ENCODE measurements at regions not wholly inside any gene's neighbourhood (a gene's known extent, or its start where the extent isn't known, plus 50 kb on each side); places are given as distances from the start of the nearest gene placed in this dataset.

DNA sequence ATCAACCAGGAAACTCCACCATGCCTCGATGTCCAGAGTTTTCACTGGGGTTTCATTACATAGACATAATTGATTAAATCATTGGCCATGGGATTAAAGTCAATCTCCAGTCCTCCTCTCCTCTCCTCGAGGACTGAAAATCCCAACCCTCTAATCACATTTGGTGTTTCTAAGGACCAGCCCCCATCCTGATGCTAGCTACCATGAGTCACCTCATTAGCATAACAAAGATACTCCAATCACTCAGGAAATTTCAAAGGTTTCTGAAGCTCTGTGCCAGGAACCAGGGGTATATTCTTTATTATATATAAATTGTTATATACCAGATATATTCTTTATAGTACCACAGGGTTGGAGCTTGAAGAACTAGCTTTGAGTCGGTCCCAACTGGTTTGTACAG is 177.5 kb upstream of the PRNP start:
- H3K27me3 Mint-ChIP-seq, result peaks cover 68% of the 10 kb centered on the region

DNA sequence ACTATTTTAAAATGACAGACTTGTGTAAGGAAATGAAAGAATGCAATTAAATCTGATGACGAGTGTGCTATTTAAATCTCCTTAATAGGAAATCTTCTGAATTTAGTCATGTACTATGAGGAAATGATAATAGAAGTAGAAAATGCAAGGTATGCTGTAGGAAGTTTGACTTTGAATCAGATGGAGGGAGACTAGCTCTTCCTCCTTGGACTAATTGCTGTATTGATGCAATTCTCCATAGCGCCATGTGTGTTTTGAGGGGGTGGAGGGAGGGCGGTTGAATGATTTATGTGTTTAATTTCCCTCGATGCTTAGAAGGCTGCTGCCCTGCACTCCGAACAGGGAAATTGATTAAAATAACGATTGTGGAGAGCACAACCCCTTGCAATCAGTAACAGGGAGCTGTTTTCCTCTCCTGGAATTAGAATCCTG is 179.0 kb upstream of the PRNP start:
- H3K4me3 ChIP-seq (ENCODE audit: low read length), result no peak overlapping the region
- Mint-ChIP-seq H3K27me3 (peaks cover 69% of the 10 kb centered on the region), H3K4me1 (ENCODE audit: low read depth) (no peaks in the 10 kb centered on the region), H3K36me3 (ENCODE audit: low read depth) (no peaks in the 10 kb centered on the region), H3K27ac (no peak overlapping the region), H3K4me3 (no peak overlapping the region), H3K9me3 (peaks cover 5% of the 10 kb centered on the region)
- ATAC-seq (ENCODE audit: poor library complexity) (no peak), DNase-seq (no peak)
- TF ChIP-seq, protein P1, sequence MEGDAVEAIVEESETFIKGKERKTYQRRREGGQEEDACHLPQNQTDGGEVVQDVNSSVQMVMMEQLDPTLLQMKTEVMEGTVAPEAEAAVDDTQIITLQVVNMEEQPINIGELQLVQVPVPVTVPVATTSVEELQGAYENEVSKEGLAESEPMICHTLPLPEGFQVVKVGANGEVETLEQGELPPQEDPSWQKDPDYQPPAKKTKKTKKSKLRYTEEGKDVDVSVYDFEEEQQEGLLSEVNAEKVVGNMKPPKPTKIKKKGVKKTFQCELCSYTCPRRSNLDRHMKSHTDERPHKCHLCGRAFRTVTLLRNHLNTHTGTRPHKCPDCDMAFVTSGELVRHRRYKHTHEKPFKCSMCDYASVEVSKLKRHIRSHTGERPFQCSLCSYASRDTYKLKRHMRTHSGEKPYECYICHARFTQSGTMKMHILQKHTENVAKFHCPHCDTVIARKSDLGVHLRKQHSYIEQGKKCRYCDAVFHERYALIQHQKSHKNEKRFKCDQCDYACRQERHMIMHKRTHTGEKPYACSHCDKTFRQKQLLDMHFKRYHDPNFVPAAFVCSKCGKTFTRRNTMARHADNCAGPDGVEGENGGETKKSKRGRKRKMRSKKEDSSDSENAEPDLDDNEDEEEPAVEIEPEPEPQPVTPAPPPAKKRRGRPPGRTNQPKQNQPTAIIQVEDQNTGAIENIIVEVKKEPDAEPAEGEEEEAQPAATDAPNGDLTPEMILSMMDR (IDR thresholded peaks at IDR 0.05), result no peak
- ChIA-PET POLR2A (no interaction called here), CTCF (no interaction called here)
- H3K9me3 ChIP-seq (ENCODE audit: control insufficient read depth in 1 of 2, insufficient read depth in 1 of 2, low read length in 2 of 2), result no peaks in the 10 kb centered on the region
- peaks cover 0 to 21% of the 10 kb centered on the region in 2 experiments for H3K27me3 ChIP-seq (ENCODE audit: control insufficient read depth in 1 of 2, insufficient read depth in 2 of 2, low read length in 2 of 2)
- intact Hi-C loops (cut with DNase I, micrococcal nuclease), result no loop called here
- no peaks in the 10 kb centered on the region for H3K36me3 ChIP-seq (ENCODE audit: insufficient read depth, low read length)
- H3K4me1 ChIP-seq (ENCODE audit: insufficient read depth, low read length), result no peaks in the 10 kb centered on the region
- no peak overlapping the region for H3K27ac ChIP-seq (ENCODE audit: low read depth in 1 of 2, low read length in 2 of 2)

More for the DNA sequence above, 177.5 kb upstream of the PRNP start:
- CTCF ChIA-PET, result no interaction called here
- Histone ChIP-seq H3K36me3 (ENCODE audit: insufficient read depth, low read length) (no peaks in the 10 kb centered on the region), H3K4me3 (ENCODE audit: low read length) (no peak overlapping the region), H3K9me3 (ENCODE audit: control insufficient read depth in 1 of 2, insufficient read depth in 1 of 2, low read length in 2 of 2) (no peaks in the 10 kb centered on the region), H3K4me1 (ENCODE audit: insufficient read depth, low read length) (no peaks in the 10 kb centered on the region), H3K27me3 (ENCODE audit: control insufficient read depth in 1 of 2, insufficient read depth in 2 of 2, low read length in 2 of 2) (peaks cover 0 to 25% of the 10 kb centered on the region in 2 experiments), H3K27ac (ENCODE audit: low read depth in 1 of 2, low read length in 2 of 2) (no peak overlapping the region)
- TF ChIP-seq, protein P1 (IDR thresholded peaks at IDR 0.05), result no peak
- intact Hi-C loops (cut with DNase I, micrococcal nuclease), result no loop called here
- no peaks in the 10 kb centered on the region for H3K36me3 Mint-ChIP-seq (ENCODE audit: low read depth)
- H3K4me3 Mint-ChIP-seq, result no peak overlapping the region
- H3K4me1 Mint-ChIP-seq (ENCODE audit: low read depth), result no peaks in the 10 kb centered on the region
- peaks cover 5% of the 10 kb centered on the region for H3K9me3 Mint-ChIP-seq
- POLR2A ChIA-PET, result no interaction called here
- no peak for ATAC-seq (ENCODE audit: poor library complexity)
- no peak overlapping the region for H3K27ac Mint-ChIP-seq
- no peak for DNase-seq

DNA sequence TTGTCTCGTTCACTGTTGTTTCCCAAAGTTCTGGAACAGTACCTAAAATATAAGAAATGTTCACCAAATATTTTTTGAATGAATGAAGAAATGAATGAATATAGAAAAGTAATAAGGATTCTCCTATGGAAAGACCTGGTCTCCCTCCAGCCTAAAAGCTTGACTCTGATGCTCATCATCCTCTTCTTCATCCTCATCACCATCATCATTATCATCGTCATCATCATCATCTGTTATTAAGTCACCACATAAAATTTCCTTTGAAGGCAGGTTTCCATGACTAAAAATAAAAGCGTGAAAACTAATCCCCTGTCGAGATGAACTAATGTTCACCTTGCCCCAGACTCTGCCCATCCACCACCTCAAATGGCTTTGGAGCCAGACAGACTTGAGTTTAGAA is 181.4 kb upstream of the PRNP start:
- intact Hi-C loops (cut with DNase I, micrococcal nuclease), result no loop called here
- TF ChIP-seq, protein P1 (IDR thresholded peaks at IDR 0.05), result no peak
- H3K9me3 Mint-ChIP-seq, result peaks cover under 1% of the 10 kb centered on the region
- peaks cover 66% of the 10 kb centered on the region for H3K27me3 Mint-ChIP-seq
- no peak overlapping the region for H3K27ac Mint-ChIP-seq
- no peak for DNase-seq
- no peaks in the 10 kb centered on the region for H3K4me1 Mint-ChIP-seq (ENCODE audit: low read depth)
- ChIA-PET POLR2A (no interaction called here), CTCF (no interaction called here)
- Histone ChIP-seq H3K9me3 (ENCODE audit: control insufficient read depth in 1 of 2, insufficient read depth in 1 of 2, low read length in 2 of 2) (peaks cover 4 to 7% of the 10 kb centered on the region in 2 experiments), H3K27me3 (ENCODE audit: control insufficient read depth in 1 of 2, insufficient read depth in 2 of 2, low read length in 2 of 2) (peaks cover 0 to 12% of the 10 kb centered on the region in 2 experiments), H3K36me3 (ENCODE audit: insufficient read depth, low read length) (no peaks in the 10 kb centered on the region), H3K27ac (ENCODE audit: low read depth in 1 of 2, low read length in 2 of 2) (no peak overlapping the region), H3K4me1 (ENCODE audit: insufficient read depth, low read length) (no peaks in the 10 kb centered on the region), H3K4me3 (ENCODE audit: low read length) (no peak overlapping the region)
- no peak overlapping the region for H3K4me3 Mint-ChIP-seq
- no peaks in the 10 kb centered on the region for H3K36me3 Mint-ChIP-seq (ENCODE audit: low read depth)
- ATAC-seq (ENCODE audit: poor library complexity), result no peak
